HepG2 (cell line): ENCODE measurements at regions not wholly inside any gene's neighbourhood (a gene's known extent, or its start where the extent isn't known, plus 50 kb on each side); places are given as distances from the start of the nearest gene placed in this dataset.

ENCODE experiments used
- CHCHD3 ChIP-seq: sonication (generic); formaldehyde crosslinking; IDR thresholded peaks from 2 replicates; pipeline ENCODE4 v1.8.0; 2022; ENCODE audit warnings: mild to moderate bottlenecking, missing genetic modification reagents, moderate library complexity
- CREB1 ChIP-seq, 2 experiments: fragments of 450-650 bp in 1 of 2; IDR thresholded peaks; 2 replicates each; pipeline ENCODE4 v1.6.1; 2016 to 2017; ENCODE audit warnings: control low read depth in 1 of 2, mild to moderate bottlenecking in 1 of 2, missing compliant biosample characterization in 1 of 2, missing genetic modification characterization in 1 of 2
- ESRRA ChIP-seq: sonication (generic); formaldehyde crosslinking; IDR thresholded peaks from 2 replicates; pipeline ENCODE4 v1.5.1; 2020; ENCODE audit warnings: mild to moderate bottlenecking, low read depth, missing genetic modification reagents
- NR1H2 ChIP-seq: sonication (generic); formaldehyde crosslinking; IDR thresholded peaks from 2 replicates; pipeline ENCODE4 v1.8.1; 2022; ENCODE audit warnings: low read depth, missing genetic modification reagents, borderline replicate concordance
- RAD21 ChIP-seq: fragments of 450-650 bp; formaldehyde crosslinking; IDR thresholded peaks from 2 replicates; pipeline ENCODE4 v1.5.0; 2020; ENCODE audit warnings: mild to moderate bottlenecking
- TERF1 ChIP-seq: sonication (generic); formaldehyde crosslinking; IDR thresholded peaks from 2 replicates; pipeline ENCODE4 v1.8.0; 2022; ENCODE audit warnings: mild to moderate bottlenecking, missing genetic modification reagents, moderate library complexity
- TRIM22 ChIP-seq: fragments of 450-650 bp; IDR thresholded peaks from 2 replicates; pipeline ENCODE4 v1.6.1; 2017
- ZNF354B ChIP-seq: sonication (generic); formaldehyde crosslinking; IDR thresholded peaks from 2 replicates; pipeline ENCODE4 v1.8.0; 2022; ENCODE audit warnings: mild to moderate bottlenecking, missing genetic modification reagents
- ZNF615 ChIP-seq: sonication (generic); formaldehyde crosslinking; IDR thresholded peaks from 2 replicates; pipeline ENCODE4 v1.5.0; 2020; ENCODE audit warnings: mild to moderate bottlenecking, missing genetic modification reagents, borderline replicate concordance
- ZSCAN20 ChIP-seq: sonication (generic); formaldehyde crosslinking; IDR thresholded peaks from 2 replicates; pipeline ENCODE4 v1.4.0; 2020; ENCODE audit warnings: missing genetic modification reagents, mild to moderate bottlenecking, borderline replicate concordance
- ZZZ3 ChIP-seq: sonication (generic); formaldehyde crosslinking; IDR thresholded peaks from 2 replicates; pipeline ENCODE4 v1.4.0; 2020; ENCODE audit warnings: missing genetic modification reagents, mild to moderate bottlenecking, borderline replicate concordance
- TF ChIP-seq, protein P1 (sequence below): sonication (generic); formaldehyde crosslinking; IDR thresholded peaks from 2 replicates; pipeline ENCODE4 v1.4.0; 2020; ENCODE audit warnings: missing genetic modification reagents
- TF ChIP-seq, protein P2 (sequence below): sonication (generic); formaldehyde crosslinking; IDR thresholded peaks from 2 replicates; pipeline ENCODE4 v1.4.0; 2020; ENCODE audit warnings: missing genetic modification reagents, borderline replicate concordance

GRCh38 chr4:138696771-138697170 is 318.8 kb upstream of the NOCT start:
- TF ChIP-seq ZNF615 (CRISPR knock-in tag): no peak
- TF ChIP-seq ESRRA (CRISPR knock-in tag): no peak
- TF ChIP-seq, protein P1, sequence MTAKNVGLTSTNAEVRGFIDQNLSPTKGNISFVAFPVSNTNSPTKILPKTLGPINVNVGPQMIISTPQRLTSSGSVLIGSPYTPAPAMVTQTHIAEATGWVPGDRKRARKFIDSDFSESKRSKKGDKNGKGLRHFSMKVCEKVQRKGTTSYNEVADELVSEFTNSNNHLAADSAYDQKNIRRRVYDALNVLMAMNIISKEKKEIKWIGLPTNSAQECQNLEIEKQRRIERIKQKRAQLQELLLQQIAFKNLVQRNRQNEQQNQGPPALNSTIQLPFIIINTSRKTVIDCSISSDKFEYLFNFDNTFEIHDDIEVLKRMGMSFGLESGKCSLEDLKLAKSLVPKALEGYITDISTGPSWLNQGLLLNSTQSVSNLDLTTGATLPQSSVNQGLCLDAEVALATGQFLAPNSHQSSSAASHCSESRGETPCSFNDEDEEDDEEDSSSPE (CRISPR knock-in tag): no peak
- TF ChIP-seq CHCHD3: no peak
- TF ChIP-seq CREB1 (IDR thresholded peaks at IDR 0.05): no peak
- TF ChIP-seq CREB1 (CRISPR knock-in tag; IDR thresholded peaks at IDR 0.05): no peak
- no peak for TF ChIP-seq ZZZ3 (CRISPR knock-in tag)
- TF ChIP-seq, protein P2, sequence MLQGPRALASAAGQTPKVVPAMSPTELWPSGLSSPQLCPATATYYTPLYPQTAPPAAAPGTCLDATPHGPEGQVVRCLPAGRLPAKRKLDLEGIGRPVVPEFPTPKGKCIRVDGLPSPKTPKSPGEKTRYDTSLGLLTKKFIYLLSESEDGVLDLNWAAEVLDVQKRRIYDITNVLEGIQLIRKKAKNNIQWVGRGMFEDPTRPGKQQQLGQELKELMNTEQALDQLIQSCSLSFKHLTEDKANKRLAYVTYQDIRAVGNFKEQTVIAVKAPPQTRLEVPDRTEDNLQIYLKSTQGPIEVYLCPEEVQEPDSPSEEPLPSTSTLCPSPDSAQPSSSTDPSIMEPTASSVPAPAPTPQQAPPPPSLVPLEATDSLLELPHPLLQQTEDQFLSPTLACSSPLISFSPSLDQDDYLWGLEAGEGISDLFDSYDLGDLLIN (CRISPR knock-in tag): no peak
- TF ChIP-seq TRIM22: no peak
- no peak for TF ChIP-seq TERF1 (CRISPR knock-in tag)
- no peak for TF ChIP-seq ZNF354B (CRISPR knock-in tag)
- no peak for TF ChIP-seq NR1H2
- no peak for TF ChIP-seq RAD21 (CRISPR knock-in tag)
- no peak for TF ChIP-seq ZSCAN20
